CD4-positive, alpha-beta T cell treated with Interleukin-2 at 100 ng/mL for 4 hours (primary cell): ENCODE measurements at regions not wholly inside any gene's neighbourhood (a gene's known extent, or its start where the extent isn't known, plus 50 kb on each side); places are given as distances from the start of the nearest gene placed in this dataset.
"Not testable (repeated sequence)": the region's sequence is repeated elsewhere in the genome, so short reads cannot be mapped to it uniquely, and the experiment has no call there.

Experiments
- DNase-seq: peaks from one replicate; pipeline ENCODE4 v3.0.0-alpha.2; 2020; ENCODE audit warnings: low spot score

DNA sequence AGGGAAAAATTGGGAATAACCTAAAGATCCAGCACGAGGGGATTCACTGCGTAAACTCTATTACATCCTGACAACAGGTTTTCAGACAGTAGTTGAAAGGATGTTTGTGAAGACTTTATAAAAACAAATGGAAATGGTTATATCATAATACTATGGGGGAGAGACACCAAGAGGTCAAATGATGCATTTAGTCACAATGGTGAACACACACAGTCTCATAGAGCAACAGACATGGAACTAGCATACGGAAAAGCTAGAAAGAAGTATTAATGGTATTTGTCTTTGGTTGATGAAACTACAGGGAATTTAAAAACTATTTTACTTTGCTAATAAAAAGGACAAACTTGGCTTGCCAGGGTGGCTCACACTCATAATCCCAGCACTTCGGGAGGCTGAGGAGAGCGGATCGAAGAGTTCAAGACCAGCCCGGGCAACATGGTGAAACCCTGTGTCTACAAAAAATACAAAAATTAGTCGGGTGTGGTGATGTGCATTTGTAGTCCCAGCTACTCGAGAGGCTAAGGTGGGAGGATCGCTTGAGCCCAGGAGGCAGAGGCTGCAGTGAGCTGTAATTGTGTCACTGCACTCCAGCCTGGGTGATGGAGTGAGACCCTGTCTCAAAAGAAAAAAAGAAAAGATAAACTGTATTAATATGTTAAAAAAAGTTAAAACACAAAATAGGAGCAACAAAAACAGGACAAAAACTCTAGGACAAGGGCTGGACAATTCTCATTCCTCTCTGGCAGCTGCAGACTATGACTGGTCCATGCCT lies 94.8 kb downstream of the MYCN start:
- DNase-seq, result no peak

DNA sequence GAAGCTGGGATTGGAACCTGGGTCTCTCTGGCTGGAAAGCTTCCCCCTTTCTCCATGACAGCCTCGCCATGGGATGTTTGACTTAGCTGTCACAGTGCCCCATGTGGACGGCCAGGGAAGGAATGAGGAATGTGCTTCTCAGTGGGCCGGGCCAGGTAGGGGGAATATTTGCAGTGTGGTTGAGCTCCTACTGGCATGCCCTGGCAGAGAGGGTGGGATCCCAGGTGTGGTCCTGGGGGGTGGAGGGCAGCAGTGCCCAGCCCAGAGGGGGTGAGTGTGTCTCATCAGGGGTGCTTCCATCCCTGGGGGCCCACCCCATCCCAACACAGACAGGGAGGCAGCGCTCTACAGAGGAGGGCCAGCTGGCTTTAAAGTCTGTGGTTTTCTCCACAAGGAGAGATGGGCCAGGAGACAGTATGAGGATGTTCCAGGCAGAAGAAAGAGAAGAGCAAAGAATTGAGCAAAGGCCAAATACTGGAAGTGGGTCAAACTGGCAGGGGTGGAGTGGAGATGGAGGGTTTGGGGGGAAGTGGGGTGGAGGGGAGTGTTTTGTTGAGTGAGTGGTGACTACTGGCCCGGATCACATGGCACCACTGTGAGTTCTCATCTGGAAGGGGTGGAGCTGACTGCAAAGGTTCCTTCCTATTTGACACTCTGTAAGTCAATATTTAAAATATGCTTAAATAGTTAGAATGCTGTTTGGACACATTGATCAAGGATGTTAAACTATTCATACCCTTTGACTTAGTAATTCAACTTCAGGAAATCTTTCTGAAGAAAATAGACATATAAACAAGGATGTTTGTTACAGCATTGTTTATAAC lies 94.0 kb downstream of the MYCN start:
- no peak for DNase-seq

DNA sequence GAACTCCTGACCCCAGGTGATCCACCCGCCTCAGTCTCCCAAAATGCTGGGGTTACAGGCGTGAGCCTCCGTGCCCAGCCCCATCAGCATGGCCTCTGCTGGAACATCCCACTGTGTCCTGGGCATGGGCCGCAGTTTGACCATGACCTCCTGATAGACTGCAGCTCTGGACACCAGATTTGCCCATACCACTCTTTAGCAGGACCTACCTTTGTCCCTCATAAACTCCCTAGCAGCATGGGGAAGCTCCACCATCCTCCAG lies 92.6 kb downstream of the MYCN start:
- no peak for DNase-seq

DNA sequence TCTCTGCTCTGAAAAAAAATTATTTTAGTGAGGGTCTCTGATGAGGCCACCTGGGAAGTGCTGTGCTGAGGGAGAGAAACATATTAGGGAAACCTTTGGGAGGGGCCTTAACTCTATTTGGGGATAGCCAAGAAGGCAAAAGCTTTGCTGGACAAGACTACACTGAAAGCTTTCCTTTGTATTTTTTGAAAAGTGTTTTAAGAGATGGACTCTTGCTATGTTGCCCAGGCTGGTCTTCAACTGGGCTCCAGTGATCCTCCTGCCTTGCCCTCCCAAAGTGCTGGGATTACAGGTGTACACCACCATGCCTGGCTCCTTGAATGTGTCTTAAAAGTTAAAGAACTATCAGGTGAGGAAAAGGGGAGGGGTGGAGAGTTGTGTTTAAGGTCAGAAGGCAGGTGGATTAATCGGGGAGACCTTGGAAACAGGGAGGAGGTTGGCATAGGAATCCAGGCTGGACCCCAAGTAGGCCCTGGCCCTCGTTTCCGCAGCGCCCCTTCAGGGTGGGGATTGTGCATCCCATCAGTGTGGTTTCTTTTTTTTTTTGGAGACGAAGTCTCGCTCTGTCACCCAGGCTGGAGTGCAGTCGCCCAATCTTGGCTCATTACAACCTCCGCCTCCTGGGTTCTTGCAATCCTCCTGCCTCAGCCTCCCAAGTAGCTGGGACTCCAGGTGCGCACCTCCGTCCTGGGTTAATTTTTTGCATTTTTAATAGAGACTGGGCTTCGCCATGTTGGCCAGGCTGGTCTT lies 92.1 kb downstream of the MYCN start:
- DNase-seq, result no peak

DNA sequence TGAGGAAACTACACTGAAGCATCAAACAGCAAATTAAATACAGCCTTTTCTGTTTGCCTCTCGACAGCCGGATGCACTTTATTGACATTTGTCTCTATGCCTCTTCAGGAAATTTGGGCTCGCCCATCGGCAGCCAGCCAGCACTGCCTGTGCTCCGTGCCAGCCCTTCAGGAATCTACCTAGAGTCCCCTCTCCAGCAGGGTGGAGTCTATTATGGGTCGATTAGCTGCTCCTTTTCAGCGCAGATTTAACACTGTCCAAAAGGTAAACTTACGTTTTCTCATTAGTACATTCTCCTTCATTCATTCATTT lies 91.5 kb downstream of the MYCN start:
- DNase-seq, result no peak

DNA sequence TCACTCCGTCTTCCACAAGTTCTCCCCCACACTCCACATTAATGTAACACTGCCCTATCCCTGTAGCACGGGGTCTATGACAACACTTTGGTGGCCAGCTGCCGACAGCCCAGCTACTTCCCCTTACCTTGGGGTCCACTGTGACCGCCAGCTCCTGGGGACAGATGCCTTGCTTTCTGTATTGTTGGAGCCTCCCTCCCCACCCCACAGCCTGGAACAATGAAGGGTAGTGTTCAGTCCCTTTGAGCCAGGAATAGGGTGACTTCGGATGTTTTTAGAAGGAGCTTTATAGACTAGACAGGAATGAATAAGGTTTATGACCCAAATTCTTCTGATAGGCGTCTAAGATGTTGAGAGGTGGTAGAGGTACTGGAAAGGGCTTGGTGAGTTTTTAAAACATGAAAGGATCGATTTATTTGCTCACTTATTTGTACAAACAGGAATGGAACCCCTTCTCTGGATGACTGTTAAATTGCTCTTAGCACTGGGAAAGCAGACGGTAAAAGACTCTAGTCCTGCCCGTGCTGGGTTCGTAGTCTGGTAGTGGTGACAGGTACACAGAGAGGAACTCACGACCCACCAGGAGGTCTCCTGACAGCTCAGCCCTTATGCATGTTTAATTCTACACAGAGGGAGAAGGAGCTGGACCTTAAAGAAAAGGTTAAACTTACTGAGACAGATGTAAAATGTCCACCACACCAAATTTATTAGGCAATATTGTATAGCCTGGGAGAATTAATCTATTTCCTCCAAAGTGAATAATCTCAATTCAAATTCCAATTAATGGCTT lies 90.9 kb downstream of the MYCN start:
- no peak for DNase-seq

DNA sequence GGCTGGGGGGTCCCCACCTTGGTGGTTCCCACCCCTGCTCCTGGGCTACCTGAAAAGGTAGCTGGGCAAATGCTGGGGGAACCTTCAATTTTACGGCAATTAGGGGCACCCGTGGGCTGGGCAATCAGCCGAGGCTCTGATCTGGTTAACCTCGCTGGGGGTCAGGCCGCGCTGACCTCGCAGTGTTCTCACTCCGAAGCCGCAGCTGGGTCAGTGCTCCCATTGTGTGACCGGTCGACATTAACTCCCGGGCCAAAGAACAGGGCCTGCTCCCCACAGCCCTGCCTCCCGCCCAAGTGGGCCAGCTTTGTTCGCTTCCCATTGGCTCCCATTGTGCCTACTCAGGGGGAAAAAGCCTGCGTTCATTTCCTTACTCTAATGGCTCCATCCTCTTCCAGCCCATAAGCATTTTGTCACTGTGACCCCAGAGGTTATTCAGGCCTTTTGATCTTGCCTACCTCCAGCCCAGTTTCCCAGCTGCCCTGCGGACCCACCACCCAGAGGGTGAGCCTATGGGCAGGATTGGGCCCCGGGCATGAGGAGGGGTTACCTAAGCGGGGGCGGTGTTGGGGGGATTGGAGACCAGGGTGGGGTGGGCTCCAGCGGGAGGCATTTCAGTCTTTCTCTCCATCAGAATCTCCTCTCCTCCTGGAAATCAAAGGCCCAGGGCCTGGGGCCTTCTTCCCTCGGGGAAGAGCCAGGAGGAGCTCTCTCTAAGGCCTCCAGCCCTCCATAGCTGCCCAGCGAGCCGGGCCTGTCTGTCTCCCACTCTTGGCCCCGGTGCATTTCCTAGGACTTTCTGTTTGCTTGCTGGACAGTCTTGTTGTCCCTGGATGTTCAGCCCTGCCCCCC lies 90.1 kb downstream of the MYCN start:
- no peak for DNase-seq

DNA sequence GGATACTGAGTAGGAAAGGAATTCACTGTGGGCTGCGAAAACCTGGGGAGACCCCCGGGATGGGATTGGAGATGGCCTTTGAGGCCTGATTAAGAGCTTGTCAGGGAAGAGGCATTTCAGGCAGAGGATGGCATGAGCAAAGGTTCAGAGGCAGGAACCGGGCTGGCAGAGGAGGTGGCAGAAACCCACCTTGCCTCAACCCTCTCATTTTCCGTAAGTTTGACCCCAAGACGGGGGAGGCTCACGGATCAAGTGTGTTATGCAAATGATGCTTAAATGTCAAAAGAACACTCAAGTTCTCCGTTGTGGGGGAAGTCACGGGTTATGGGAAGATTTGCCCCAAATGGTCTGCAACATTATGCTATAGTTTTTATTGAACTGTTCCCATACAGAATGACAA lies 88.3 kb downstream of the MYCN start:
- no peak for DNase-seq

DNA sequence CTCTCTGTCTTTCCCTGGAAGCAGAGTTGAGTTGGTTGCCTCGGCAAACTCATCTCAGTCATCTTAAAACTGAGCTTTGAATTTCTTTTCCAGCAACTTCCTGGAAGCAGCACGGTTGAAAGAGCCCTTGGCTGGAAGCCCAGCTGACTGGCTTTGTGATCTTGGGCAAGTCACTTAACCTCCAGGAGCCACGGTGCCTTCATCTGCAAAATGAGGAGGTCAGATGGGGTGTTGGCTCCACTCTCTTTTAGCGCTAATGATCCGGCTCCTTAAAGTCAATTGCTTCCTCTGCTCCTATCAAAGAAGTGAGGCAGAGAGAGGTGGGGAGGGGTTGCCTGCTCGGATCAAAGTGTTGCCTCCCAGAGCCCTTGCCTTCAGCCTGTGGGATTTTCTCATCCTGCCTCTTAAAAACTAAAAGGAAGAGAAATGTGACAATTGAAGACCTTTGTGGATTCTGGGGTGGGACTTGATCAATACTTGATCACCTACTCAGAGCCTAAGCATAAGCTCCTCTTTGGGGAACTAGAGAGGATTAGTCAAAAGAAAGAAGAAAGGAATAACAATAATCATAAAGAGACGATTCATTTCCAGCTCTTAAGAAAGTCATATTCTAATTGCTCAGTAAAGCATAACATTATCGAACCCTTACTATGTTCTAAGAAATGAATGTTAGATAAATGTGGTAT lies 86.6 kb downstream of the MYCN start:
- no peak for DNase-seq

DNA sequence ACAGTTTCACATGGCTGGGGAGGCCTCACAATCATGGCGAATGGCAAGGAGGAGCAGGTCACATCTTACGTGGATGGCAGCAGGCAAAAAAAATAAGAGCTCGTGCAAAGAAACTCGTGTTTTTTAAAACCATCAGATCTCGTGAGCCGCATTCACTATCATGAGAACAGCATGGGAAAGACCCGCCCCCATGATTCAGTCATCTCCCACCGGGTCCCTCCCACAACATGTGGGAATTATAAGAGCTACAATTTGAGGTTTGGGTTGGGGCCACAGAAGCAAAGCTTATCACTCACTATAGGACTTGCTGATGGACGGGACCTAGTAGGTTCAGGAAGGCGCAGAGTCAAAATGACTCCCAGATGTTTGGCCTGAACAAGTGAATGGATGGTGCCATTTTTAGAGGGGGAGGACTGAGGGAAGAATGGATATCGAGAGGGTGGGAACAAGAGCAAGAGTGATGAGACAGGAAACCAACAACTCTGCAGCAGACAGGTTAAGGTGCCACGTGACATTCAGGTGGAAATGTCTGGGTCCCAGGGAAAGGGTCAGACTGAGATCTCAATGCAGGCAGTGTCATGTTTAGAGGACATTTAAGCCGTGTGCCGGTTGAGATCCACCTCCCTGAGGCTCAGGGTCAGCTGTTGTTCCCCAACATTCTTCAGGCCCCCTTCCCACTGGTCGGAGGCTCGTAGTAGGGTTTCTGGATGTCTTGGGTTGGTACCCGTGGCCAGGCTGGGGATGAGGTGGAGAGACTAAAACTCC lies 85.7 kb downstream of the MYCN start:
- no peak for DNase-seq

DNA sequence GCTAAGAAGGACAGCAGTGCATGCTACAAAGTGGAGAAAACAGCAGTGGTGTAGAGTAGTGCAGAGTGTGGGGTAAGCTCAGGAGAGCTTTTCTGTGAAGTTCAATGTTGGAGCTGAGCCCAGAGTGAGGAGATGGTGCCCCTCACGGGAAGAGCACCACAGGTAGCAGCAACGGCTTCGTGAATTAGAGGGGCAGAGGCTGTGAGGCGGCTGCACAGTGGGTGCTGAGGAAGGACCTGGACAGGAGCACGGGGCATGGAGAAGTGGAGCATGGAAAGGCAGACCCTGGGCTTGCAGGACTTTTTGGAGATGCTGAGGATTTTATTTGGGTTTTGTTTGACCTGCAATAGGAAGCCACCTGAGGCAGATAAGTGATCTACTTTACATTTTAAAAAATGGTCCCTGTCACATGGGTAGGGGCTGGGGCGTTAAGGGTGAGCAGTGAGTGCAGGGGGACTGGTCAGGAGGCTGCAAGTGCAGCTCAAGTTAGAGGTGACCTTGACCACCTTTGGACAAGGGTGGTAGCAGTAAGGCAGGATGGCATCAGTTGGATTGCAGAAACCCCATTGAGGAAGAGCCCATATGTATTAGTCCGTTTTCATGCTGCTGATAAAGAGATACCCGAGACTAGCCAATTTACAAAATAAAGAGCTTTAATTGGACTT lies 85.0 kb downstream of the MYCN start:
- no peak for DNase-seq

DNA sequence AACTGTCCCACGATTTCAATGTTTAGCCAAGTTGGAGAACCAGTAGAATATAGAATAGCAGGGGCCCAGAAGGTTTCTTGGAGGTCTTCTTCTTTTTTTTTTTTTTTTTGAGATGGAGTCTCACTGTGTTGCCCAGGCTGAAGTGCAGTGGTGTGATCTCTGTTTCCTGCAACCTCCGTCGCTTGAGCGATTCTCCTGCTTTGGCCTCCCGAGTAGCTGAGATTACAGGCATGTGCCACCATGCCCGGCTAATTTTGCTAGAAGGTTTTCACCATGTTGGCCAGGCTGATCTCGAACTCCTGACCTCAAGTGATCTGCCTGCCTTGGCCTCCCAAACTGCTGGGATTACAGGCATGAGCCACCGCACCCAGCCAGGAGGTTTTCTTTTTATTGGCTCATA lies 84.3 kb downstream of the MYCN start:
- DNase-seq, result not testable (repeated sequence)

DNA sequence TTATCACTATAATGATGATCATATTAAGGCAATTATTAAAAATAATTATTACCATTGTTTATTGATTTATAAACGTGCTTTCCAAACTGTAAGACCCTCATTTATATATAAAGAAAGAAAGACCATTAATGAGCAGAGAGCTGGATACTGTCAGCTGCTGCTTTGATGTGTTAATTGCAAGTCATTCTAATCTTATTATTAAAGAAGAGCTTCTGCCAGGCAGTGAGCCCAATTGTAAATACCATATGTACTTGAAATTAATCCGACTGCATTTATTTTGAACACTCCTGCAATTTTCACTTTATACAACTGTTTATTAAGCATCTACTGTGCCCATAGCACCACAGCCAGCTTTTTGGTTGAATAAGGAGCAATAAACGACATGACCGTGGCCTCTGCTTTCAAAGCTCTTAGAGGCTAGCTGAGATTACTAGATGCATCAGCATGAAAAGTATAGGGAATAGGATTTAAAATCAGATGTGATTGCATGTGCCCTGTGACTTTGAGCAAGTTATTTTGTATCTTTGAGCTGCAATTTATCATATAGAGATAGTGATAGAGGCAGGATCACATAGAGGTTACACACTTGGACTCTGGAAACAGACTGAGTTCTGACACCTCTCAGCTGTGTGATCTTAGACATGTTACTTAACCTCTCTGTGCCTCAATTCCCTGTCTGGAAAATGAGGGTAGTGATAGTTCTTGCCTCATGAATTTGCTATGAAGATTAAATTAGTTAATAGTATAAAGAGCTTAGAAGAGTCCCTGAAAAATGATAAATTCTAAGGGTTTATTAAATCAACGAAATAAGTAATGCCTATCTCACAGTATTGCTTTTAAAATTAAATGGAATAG lies 83.4 kb downstream of the MYCN start:
- no peak for DNase-seq

DNA sequence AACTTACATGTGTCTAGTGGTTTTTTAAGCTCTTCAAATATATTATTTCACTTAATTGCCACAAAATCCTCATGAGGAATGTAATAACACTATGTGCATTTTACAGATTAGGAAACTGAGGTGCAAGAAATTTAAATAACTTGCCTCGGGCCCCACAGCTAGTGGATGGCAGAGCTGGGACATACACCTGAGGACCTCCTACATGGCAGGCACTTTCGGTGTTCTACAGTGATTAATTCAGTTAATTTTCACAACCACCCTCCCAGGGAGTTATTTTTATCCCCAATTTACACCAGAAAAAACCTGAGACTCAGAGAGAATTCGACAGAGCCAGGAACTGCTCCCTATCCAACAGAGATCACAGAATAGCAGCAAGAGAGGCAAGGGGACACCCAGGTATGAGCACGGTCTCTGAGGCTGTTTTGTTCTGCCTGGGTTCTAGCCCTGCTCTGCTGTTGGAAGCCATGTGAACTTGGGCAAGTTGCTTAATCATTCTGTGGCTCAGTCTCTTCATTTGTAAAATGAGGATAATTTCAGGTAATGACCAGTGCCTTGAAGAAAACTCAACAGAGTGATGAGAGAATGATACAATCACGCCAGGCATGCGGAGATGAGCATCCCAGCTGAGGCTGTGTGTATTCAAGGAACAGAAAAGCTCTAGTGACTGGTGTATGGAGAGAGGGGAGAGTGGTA lies 82.3 kb downstream of the MYCN start:
- no peak for DNase-seq

DNA sequence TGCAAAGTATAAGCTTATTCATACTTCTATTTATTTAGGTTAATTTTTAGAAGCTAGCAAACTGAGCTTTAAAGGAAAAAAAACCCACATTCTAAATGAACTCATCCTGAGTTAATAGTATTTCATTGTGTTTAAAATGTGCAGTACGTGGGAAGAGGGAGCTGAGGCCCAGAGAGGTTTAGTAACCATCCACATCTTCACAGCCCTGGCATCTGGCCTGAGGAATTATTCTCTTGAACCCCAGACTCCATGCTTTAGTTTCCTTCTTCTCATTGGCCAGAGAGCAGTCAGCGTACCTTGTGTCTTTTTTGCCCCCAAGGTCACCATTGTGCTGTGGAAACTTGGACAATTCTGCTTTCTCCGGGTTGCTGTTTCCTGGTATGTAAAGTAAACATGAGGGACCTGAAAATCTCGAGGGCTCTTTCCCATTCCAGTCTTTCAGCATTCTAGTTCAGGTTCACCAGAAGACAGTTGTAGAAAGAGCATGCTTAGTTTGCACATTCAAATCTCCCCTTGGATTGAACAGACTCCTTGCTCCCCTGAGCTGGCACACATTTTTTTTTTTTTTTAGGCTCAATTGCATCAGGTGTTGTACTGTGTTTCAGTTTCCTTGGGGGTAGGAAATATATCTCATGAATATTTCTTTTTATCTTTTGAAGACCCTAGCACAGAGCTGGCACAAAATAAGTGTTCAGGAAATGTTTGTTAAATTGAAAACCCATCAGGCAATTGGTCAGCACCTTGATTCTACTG lies 81.4 kb downstream of the MYCN start:
- no peak for DNase-seq

DNA sequence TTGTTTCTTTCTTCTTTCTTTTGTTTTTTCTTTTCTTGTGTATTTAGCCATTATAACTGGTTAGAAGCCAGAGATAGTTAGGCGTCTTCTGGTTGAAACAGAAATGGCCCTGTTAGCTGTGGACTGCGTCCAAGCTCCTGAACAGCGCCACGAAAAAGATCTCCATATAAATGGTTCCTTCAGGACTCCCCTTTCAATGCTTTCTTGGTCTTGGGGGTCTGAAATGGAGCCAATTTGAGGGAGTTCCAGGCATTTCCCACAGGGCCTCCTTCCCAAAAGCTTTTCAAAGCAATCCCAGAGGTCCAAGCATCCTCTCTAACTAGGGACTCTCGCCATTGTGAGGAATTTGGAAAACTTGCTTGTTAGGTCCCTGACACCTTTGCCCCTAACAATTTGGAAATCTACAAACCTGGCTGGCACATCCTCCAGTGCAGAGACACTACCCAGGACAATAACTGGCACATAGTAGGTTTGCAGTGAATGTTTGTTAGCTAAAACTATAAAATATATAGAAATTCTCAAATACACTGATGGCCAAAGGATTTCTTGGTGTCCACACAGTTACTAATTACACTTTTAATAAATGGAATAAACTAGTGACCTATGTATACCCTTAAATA lies 80.1 kb downstream of the MYCN start:
- DNase-seq, result no peak
